ENCODE measurements at regions not wholly inside any gene's neighbourhood (a gene's known extent, or its start where the extent isn't known, plus 50 kb on each side); places are given as distances from the start of the nearest gene placed in this dataset.
"Not testable (repeated sequence)": the region's sequence is repeated elsewhere in the genome, so short reads cannot be mapped to it uniquely, and the experiment has no call there.

- no peak overlapping the region for H3K4me3 ChIP-seq (ENCODE audit: low read length)
- no peak for DNase-seq (ENCODE audit: low read depth, low spot score)
Observed at GRCh38 chr11:70891844-70892380, 360.5 kb downstream of the SHANK2 start.

- no peak for DNase-seq (ENCODE audit: low read depth, low spot score)
- H3K4me3 ChIP-seq (ENCODE audit: low read length): no peak overlapping the region
Observed at GRCh38 chr11:70892889-70893288, 359.5 kb downstream of the SHANK2 start.

DNA sequence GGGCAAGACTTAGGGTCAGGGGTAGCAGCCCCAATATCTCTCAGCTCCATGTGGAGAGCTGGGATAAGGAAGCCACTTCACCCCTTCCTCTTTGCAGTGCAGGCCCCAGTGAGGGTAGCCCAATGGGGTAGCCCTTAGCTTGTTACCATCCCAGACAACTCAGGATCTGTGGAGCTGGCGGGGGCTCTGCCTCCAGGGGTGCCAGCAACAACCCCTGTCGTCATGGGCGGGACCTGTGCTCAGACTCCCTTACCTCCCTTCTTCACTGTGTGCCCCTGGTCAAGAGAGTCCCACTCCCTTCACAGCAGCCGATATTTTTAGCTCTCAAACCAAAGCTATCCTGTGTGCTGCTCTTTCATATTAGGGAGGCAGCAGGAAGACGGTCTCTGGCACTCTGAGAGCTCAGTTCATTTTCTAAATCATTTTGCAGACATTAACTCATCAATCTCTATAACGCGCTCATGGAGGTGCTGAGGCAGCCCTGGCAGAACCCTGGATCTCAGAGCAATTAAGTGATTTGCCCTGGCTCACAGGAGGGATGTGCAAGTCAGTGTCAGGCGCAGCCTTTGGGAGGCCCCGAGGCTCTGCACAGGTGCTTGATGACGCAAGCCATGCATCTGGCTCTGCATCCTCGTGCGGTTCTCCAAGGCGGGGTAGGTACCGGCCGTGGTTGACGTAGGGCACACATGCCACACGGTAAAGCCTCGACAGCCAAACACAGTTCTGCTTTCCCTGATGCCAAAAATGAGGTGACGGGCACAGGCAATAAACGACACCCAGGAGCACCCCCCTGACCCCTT lies 357.6 kb downstream of the SHANK2 start:
- no peak for DNase-seq (ENCODE audit: low read depth, low spot score)

GRCh38 chr11:70895366-70895670 lies 357.1 kb downstream of the SHANK2 start:
- H3K4me3 ChIP-seq (ENCODE audit: low read length): no peak overlapping the region
- DNase-seq (ENCODE audit: low read depth, low spot score): no peak

More for the DNA sequence above, 357.6 kb downstream of the SHANK2 start:
- no peak overlapping the region for H3K4me3 ChIP-seq (ENCODE audit: low read length)

- H3K4me3 ChIP-seq (ENCODE audit: low read length): no peak overlapping the region
- DNase-seq (ENCODE audit: low read depth, low spot score): no peak
Observed at GRCh38 chr11:70897429-70897828, 354.9 kb downstream of the SHANK2 start.

- DNase-seq (ENCODE audit: low read depth, low spot score): no peak
- no peak overlapping the region for H3K4me3 ChIP-seq (ENCODE audit: low read length)
Observed at GRCh38 chr11:70899616-70900015, 352.8 kb downstream of the SHANK2 start.

DNA sequence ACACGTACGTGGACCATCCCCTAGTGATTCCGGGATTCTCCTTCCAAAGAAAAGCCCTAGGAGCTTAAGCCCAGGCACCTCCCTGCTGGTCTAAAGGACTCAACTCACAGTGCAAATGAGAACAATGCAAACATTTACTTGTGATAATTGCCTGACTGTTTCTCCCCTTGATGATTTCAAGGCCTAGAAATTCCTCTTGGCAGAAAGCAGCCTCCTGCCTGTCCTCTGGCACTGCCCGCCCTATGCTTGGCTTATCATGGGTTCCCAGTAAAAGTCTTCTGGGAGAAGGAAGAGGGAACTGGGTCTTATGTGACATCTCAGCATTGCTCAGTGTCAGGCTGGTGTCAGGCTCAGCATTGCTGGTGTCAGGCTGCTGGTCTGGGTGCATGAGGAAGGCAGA lies 351.8 kb downstream of the SHANK2 start:
- H3K4me3 ChIP-seq (ENCODE audit: low read length): no peak overlapping the region
- DNase-seq (ENCODE audit: low read depth, low spot score): no peak

DNA sequence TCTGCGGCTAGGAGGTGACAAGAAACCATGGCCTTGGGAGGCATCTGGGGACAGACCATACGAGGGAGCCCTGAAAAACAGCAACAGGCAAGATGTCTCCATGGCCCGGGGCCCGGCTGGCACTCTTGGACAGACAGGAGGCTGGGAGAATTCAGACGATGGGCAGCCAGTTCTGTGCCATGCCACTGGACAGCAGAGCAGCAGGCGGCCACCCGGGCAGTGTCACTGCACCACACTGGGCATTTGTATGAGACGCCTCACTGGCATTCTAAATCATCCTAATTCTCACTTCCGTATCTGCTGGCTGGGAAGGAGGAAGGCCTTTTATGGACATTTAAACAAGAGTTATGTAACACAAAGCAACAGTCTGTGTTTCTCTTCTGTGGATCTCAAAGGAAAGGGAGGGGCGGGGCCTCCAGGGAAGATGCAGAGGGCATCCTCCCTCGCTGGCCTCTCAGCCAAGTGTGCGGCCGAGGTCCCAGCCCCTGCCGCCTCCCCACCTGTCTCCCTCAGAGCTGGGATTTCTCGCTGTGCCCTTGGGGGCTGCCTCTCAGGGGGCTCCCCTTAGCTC lies 350.3 kb downstream of the SHANK2 start:
- no peak overlapping the region for H3K4me3 ChIP-seq (ENCODE audit: low read length)
- DNase-seq (ENCODE audit: low read depth, low spot score): no peak

DNA sequence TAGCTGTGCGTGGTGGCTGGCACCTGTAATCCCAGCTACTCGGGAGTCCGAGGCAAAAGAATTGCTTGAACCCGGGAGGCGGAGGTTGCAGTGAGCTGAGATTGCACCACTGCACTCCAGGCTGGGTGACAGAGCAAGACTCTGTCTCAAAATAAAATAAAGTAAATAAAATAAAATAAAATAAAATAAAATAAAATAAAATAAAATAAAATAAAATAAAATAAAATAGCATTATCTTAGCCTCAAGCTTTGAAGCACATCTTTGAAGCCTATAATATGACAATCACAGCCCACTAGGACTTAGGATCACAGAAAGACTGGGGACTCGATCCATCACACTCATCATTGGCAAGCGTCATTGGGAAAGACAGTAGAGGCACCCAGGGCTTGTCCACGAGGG lies 349.1 kb downstream of the SHANK2 start:
- not testable (repeated sequence) for DNase-seq (ENCODE audit: low read depth, low spot score); H3K4me3 ChIP-seq (ENCODE audit: low read length)

DNA sequence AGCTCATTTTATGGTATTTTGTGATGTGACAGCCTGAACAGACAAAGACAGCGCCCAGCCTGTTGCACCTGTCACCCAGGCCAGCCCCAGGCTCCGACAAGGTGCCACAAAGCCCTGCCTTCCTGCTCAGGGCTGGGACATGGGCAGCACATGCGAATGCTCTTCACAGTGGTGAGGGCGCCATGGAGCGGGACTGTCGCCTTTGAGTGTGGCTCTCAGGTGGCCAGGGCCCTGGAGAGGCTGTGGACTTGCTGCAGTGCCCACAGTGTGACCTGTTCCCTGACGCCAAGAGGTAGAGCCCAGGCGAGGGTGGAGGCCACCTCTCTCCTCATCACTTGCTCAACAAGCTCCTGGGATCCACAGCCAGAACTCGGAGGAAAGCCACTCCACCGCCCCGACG lies 346.3 kb downstream of the SHANK2 start:
- DNase-seq (ENCODE audit: low read depth, low spot score): no peak
- no peak overlapping the region for H3K4me3 ChIP-seq (ENCODE audit: low read length)

GRCh38 chr11:70908223-70908622 lies 344.2 kb downstream of the SHANK2 start:
- DNase-seq (ENCODE audit: low read depth, low spot score): no peak
- H3K4me3 ChIP-seq (ENCODE audit: low read length): no peak overlapping the region

GRCh38 chr11:70910835-70911234 lies 341.5 kb downstream of the SHANK2 start:
- H3K4me3 ChIP-seq (ENCODE audit: low read length): no peak overlapping the region
- no peak for DNase-seq (ENCODE audit: low read depth, low spot score)

GRCh38 chr11:70912226-70912840 lies 340.0 kb downstream of the SHANK2 start:
- DNase-seq (ENCODE audit: low read depth, low spot score): no peak
- no peak overlapping the region for H3K4me3 ChIP-seq (ENCODE audit: low read length)

DNA sequence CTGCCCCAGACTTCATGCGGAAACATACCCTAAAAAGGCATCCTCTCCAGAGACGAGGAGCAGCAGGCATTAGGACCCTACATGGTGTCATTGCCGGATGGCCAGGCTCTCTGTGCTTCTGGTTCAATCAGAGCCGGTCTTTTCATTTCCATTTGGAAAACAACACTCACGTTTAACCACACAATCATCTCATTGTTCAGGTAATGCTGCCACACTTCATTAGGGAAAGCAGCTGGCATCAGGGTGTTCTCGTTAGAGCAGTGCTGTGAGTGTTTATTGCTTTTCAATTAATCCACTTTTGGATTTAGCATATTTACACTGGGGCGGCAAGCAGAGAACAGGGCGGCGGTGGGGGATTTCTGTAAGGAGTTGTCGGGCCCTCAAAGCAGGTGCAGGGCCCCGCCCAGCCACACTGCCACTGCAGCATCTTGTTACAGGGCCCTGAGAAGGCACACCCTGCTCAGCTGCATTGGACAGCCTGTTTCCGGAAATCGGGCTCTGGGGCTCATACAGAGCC lies 338.6 kb downstream of the SHANK2 start:
- no peak for DNase-seq (ENCODE audit: low read depth, low spot score)
- no peak overlapping the region for H3K4me3 ChIP-seq (ENCODE audit: low read length)

GRCh38 chr11:70914496-70914895 lies 337.9 kb downstream of the SHANK2 start:
- DNase-seq (ENCODE audit: low read depth, low spot score): no peak
- no peak overlapping the region for H3K4me3 ChIP-seq (ENCODE audit: low read length)

- no peak for DNase-seq (ENCODE audit: low read depth, low spot score)
Observed at GRCh38 chr11:70915158-70915985, 337.0 kb downstream of the SHANK2 start.

GRCh38 chr11:70916351-70916750 lies 336.0 kb downstream of the SHANK2 start:
- DNase-seq (ENCODE audit: low read depth, low spot score): no peak
- no peak overlapping the region for H3K4me3 ChIP-seq (ENCODE audit: low read length)

More at GRCh38 chr11:70915158-70915985, 337.0 kb downstream of the SHANK2 start:
- H3K4me3 ChIP-seq (ENCODE audit: low read length): no peak overlapping the region

DNA sequence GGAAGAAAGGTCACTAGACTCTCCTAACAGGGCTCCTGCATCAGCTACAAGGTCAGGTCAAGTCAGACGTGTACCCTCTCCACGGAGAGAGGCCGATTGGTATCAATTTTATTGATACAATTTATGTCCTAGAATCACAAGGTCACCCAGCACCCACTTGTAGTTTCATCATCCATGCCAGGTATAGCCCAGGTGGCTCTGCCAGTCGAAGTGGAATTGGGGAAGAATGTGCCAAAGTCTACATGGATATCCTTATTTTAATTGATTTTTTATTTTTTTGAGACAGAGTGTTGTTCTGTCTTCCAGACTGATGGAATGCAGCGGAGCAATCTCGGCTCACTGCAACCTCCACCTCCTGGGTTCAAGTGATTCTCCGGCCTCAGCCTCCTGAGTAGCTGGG lies 334.1 kb downstream of the SHANK2 start:
- no peak for DNase-seq (ENCODE audit: low read depth, low spot score)
- no peak overlapping the region for H3K4me3 ChIP-seq (ENCODE audit: low read length)

DNA sequence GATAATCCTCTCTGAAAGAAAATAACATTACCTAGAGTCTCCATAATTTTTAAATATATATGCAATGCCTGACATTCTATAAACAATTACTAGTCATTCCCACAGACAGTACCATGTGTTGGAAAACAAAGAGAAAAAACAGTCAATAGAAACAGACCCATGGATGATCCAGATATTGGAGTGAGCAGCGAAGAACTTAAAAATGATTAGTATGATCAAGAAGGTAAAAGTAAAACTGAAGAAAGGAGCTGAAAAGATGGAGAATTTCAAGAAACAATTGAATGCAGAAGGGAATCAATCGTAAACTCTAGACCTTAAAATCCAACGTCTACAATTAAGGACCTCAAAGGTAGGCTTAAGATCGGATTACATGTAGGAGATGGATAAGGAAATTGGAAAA lies 330.6 kb downstream of the SHANK2 start:
- no peak for DNase-seq (ENCODE audit: low read depth, low spot score)
- H3K4me3 ChIP-seq (ENCODE audit: low read length): no peak overlapping the region

All from Jurkat, Clone E6-1 (cell line).